ENCODE measurements at regions not wholly inside any gene's neighbourhood (a gene's known extent, or its start where the extent isn't known, plus 50 kb on each side); places are given as distances from the start of the nearest gene placed in this dataset.
A peak's percentile ranks its signal among the peaks of the same experiment; 100 is the strongest.
"Not testable (repeated sequence)": the region's sequence is repeated elsewhere in the genome, so short reads cannot be mapped to it uniquely, and the experiment has no call there.

DNA sequence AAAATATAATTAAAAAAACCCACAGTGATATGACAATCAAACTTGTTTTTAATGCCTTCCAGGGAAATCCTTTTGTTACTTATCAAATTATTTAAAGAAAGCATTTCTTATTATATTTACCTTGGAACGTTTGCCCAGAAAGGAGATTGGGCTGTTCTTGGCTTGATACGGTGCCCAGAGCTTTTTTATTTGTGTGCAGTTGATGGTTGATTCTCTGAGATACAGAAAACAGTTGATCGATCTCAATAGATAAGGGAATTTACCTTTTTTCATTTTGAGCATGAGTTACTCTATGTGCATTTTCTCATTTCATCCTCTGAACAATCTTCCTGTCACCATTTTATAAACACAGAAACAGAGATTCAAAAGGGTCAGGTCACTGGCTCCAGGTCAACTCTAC is 72.5 kb upstream of the NEDD9 start:
- no peaks in the 10 kb centered on the region for H3K4me1 ChIP-seq (ENCODE audit: control insufficient read depth, insufficient read depth, low read length)
- no peak overlapping the region for H3K4me3 ChIP-seq (ENCODE audit: low read depth, low read length)

DNA sequence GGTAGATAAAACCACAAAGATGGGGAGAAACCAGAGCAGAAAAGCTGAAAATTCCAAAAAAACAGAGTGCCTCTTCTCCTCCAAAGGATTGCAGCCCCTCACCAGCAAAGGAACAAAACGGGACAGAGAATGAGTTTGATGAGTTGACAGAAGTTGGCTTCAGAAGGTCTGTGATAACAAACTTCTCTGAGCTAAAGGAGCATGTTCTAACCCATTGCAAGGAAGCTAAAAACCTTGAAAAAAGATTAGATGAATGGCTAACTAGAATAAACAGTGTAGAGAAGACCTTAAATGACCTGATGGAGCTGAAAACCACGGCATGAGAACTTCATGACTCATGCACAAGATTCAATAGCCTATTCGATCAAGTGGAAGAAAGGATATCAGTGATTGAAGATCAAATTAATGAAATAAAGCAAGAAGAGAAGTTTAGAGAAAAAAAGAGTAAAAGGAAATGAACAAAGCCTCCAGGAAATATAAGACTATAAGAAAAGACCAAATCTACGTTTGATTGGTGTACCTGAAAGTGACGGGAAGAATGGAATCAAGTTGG is 67.5 kb upstream of the NEDD9 start:
- H3K27ac ChIP-seq (ENCODE audit: low read depth, low read length); H3K4me3 ChIP-seq (ENCODE audit: low read depth, low read length); H3K9ac ChIP-seq (ENCODE audit: low read length); H3K36me3 ChIP-seq (ENCODE audit: control insufficient read depth, insufficient read depth, low read length); H3K27me3 ChIP-seq (ENCODE audit: control insufficient read depth, insufficient read depth, low read length): not testable (repeated sequence)
- peaks cover 14% of the 10 kb centered on the region for H3K9me3 ChIP-seq (ENCODE audit: control insufficient read depth, insufficient read depth, low read depth, low read length)
- peaks cover 10% of the 10 kb centered on the region for H3K4me1 ChIP-seq (ENCODE audit: control insufficient read depth, insufficient read depth, low read length)

More for the DNA sequence above, 72.5 kb upstream of the NEDD9 start:
- H3K36me3 ChIP-seq (ENCODE audit: control insufficient read depth, insufficient read depth, low read length), result no peaks in the 10 kb centered on the region
- no peaks in the 10 kb centered on the region for H3K27me3 ChIP-seq (ENCODE audit: control insufficient read depth, insufficient read depth, low read length)
- no peak overlapping the region for H3K27ac ChIP-seq (ENCODE audit: low read depth, low read length)
- no peaks in the 10 kb centered on the region for H3K9me3 ChIP-seq (ENCODE audit: control insufficient read depth, insufficient read depth, low read depth, low read length)
- no peak overlapping the region for H3K9ac ChIP-seq (ENCODE audit: low read length)

GRCh38 chr6:11299421-11299784 is 66.9 kb upstream of the NEDD9 start:
- Histone ChIP-seq H3K9ac (ENCODE audit: low read length) (peak overlapping the region; percentile 42), H3K27ac (ENCODE audit: low read depth, low read length) (peak overlapping the region; percentile 42; the same call in 1 of the 2 replicates), H3K9me3 (ENCODE audit: control insufficient read depth, insufficient read depth, low read depth, low read length) (peaks cover 14% of the 10 kb centered on the region), H3K4me1 (ENCODE audit: control insufficient read depth, insufficient read depth, low read length) (peaks cover 10% of the 10 kb centered on the region), H3K4me3 (ENCODE audit: low read depth, low read length) (peak overlapping the region; percentile 2; the same call in 1 of the 2 replicates)
- H3K36me3 ChIP-seq (ENCODE audit: control insufficient read depth, insufficient read depth, low read length); H3K27me3 ChIP-seq (ENCODE audit: control insufficient read depth, insufficient read depth, low read length): not testable (repeated sequence)

GRCh38 chr6:11298651-11299420 is 66.4 kb upstream of the NEDD9 start:
- peak overlapping the region; percentile 50 for H3K9ac ChIP-seq (ENCODE audit: low read length)
- H3K9me3 ChIP-seq (ENCODE audit: control insufficient read depth, insufficient read depth, low read depth, low read length), result peaks cover 14% of the 10 kb centered on the region
- H3K4me1 ChIP-seq (ENCODE audit: control insufficient read depth, insufficient read depth, low read length), result peaks cover 10% of the 10 kb centered on the region
- no peaks in the 10 kb centered on the region for H3K27me3 ChIP-seq (ENCODE audit: control insufficient read depth, insufficient read depth, low read length)
- H3K27ac ChIP-seq (ENCODE audit: low read depth, low read length), result peak overlapping the region; percentile 42; the same call in 1 of the 2 replicates
- H3K4me3 ChIP-seq (ENCODE audit: low read depth, low read length), result peak overlapping the region; percentile 2; the same call in 1 of the 2 replicates
- no peaks in the 10 kb centered on the region for H3K36me3 ChIP-seq (ENCODE audit: control insufficient read depth, insufficient read depth, low read length)

DNA sequence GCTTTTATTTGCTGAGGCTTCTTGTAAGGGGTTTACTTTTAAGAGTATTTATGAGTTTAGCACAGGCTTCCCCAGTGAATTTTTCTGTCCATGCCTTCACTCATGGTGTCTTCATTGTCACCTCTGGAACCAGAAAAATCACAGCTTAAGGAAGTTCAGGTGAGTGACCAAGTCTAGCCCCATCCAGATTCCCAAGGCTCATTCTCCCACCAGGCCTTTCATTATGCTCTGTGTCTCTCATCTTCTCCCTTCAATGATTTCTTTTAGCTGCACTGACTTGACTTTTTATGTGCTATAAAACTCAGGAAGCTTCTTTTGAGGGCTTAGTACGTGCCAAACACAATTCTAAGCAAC is 64.9 kb upstream of the NEDD9 start:
- H3K27me3 ChIP-seq (ENCODE audit: control insufficient read depth, insufficient read depth, low read length), result no peaks in the 10 kb centered on the region
- H3K4me3 ChIP-seq (ENCODE audit: low read depth, low read length), result no peak overlapping the region
- H3K9ac ChIP-seq (ENCODE audit: low read length), result no peak overlapping the region
- H3K9me3 ChIP-seq (ENCODE audit: control insufficient read depth, insufficient read depth, low read depth, low read length), result peaks cover 14% of the 10 kb centered on the region
- H3K4me1 ChIP-seq (ENCODE audit: control insufficient read depth, insufficient read depth, low read length), result peaks cover 10% of the 10 kb centered on the region
- no peaks in the 10 kb centered on the region for H3K36me3 ChIP-seq (ENCODE audit: control insufficient read depth, insufficient read depth, low read length)
- no peak overlapping the region for H3K27ac ChIP-seq (ENCODE audit: low read depth, low read length)

DNA sequence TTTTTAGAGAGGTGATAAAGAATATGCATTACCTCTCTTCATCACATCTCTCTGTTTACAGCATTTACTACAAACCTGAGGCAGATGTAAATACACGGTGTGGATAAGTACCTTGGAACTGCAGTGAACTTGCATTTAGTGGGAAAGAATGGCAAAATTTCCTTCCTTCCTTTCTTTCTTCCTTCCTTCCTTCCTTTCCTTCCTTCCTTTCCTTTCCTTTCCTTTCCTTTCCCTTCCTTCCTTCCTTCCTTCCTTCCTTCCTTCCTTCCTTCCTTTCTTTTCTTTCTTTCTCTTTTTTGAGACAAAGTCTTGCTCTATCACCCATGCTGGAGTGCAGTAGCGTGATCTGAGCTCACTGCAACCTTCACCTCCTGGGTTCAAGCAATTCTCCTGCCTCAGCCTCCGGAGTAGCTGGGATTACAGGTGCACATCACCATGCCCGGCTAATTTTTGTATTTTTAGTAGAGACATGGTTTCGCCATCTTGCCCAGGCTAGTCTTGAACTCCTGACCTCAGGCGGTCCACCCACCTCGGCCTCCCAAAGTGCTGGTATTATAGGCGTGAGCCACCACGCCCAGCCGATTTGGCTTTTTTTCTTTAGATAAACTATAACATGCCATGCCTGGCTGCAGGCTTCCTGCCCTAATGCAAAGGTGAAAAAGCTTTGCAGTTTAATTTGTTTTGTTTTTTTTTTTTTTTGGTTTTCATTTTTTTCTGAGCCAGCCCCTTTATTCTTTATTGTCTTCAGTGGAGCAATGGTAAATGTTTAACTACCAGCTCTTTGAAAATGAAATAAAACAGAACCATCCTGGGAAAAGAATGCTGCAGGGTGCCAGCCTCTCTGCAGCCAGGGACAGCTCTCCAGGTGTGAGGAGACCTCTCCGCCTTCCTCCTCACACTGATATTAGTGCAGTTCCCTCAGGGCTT is 64.2 kb upstream of the NEDD9 start:
- Histone ChIP-seq H3K27ac (ENCODE audit: low read depth, low read length) (no peak overlapping the region), H3K36me3 (ENCODE audit: control insufficient read depth, insufficient read depth, low read length) (no peaks in the 10 kb centered on the region), H3K9ac (ENCODE audit: low read length) (no peak overlapping the region), H3K27me3 (ENCODE audit: control insufficient read depth, insufficient read depth, low read length) (no peaks in the 10 kb centered on the region), H3K4me1 (ENCODE audit: control insufficient read depth, insufficient read depth, low read length) (peaks cover 10% of the 10 kb centered on the region), H3K4me3 (ENCODE audit: low read depth, low read length) (no peak overlapping the region), H3K9me3 (ENCODE audit: control insufficient read depth, insufficient read depth, low read depth, low read length) (peaks cover 14% of the 10 kb centered on the region)

- peaks cover 10% of the 10 kb centered on the region for H3K4me1 ChIP-seq (ENCODE audit: control insufficient read depth, insufficient read depth, low read length)
- no peaks in the 10 kb centered on the region for H3K36me3 ChIP-seq (ENCODE audit: control insufficient read depth, insufficient read depth, low read length)
- peaks cover 14% of the 10 kb centered on the region for H3K9me3 ChIP-seq (ENCODE audit: control insufficient read depth, insufficient read depth, low read depth, low read length)
Measured at GRCh38 chr6:11295969-11296368, 63.5 kb upstream of the NEDD9 start.

DNA sequence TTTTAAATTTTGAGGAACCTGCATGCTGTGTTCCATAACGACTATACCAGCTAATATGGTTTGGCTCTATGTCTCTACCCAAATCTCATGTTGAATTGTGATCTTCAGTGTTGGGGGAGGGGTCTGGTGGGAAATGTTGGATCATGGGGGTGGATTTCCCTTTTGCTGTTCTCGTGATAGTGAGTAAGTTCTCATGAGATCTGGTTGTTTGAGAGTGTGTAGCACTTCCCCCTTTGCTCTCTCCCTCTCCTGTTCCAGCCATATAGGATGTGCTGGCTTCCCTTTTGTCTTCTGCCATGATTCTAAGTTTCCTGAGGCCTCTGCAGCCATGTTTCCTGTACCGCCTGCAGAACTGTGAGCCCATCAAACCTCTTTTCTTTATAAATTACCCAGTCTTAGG is 61.8 kb upstream of the NEDD9 start:
- H3K27ac ChIP-seq (ENCODE audit: low read depth, low read length), result no peak overlapping the region
- H3K9me3 ChIP-seq (ENCODE audit: control insufficient read depth, insufficient read depth, low read depth, low read length), result peaks cover 14% of the 10 kb centered on the region
- H3K4me3 ChIP-seq (ENCODE audit: low read depth, low read length), result no peak overlapping the region
- no peak overlapping the region for H3K9ac ChIP-seq (ENCODE audit: low read length)
- no peaks in the 10 kb centered on the region for H3K27me3 ChIP-seq (ENCODE audit: control insufficient read depth, insufficient read depth, low read length)
- no peaks in the 10 kb centered on the region for H3K36me3 ChIP-seq (ENCODE audit: control insufficient read depth, insufficient read depth, low read length)
- peaks cover 7% of the 10 kb centered on the region for H3K4me1 ChIP-seq (ENCODE audit: control insufficient read depth, insufficient read depth, low read length)

More at GRCh38 chr6:11295969-11296368, 63.5 kb upstream of the NEDD9 start:
- Histone ChIP-seq H3K4me3 (ENCODE audit: low read depth, low read length) (no peak overlapping the region), H3K27me3 (ENCODE audit: control insufficient read depth, insufficient read depth, low read length) (no peaks in the 10 kb centered on the region), H3K27ac (ENCODE audit: low read depth, low read length) (no peak overlapping the region), H3K9ac (ENCODE audit: low read length) (no peak overlapping the region)

GRCh38 chr6:11292594-11293236 is 60.2 kb upstream of the NEDD9 start:
- no peaks in the 10 kb centered on the region for H3K36me3 ChIP-seq (ENCODE audit: control insufficient read depth, insufficient read depth, low read length)
- H3K9me3 ChIP-seq (ENCODE audit: control insufficient read depth, insufficient read depth, low read depth, low read length), result peaks cover 14% of the 10 kb centered on the region
- H3K27ac ChIP-seq (ENCODE audit: low read depth, low read length), result no peak overlapping the region
- H3K4me3 ChIP-seq (ENCODE audit: low read depth, low read length), result no peak overlapping the region
- H3K4me1 ChIP-seq (ENCODE audit: control insufficient read depth, insufficient read depth, low read length), result no peaks in the 10 kb centered on the region
- H3K9ac ChIP-seq (ENCODE audit: low read length), result no peak overlapping the region
- no peaks in the 10 kb centered on the region for H3K27me3 ChIP-seq (ENCODE audit: control insufficient read depth, insufficient read depth, low read length)

DNA sequence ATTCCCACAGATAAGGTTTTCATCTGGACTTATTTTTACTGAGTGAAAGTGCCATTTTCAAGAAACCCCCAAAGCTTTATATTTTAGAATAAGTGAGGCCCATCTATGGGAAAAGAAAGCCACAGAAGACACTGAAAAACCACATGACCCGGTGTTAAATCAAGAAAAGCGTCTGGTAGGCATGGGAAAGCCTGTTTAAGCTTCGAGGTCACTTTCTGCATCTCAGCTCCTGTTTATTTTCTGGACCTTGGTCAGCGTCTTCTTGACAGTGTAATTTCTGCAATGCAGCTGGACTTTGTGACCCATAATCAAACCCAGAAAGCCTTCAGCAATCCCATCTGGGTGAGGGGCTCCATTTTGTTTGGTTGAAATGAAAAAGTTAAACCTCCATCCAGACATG is 59.6 kb upstream of the NEDD9 start:
- Histone ChIP-seq H3K27me3 (ENCODE audit: control insufficient read depth, insufficient read depth, low read length) (no peaks in the 10 kb centered on the region), H3K36me3 (ENCODE audit: control insufficient read depth, insufficient read depth, low read length) (no peaks in the 10 kb centered on the region), H3K4me3 (ENCODE audit: low read depth, low read length) (no peak overlapping the region), H3K27ac (ENCODE audit: low read depth, low read length) (no peak overlapping the region), H3K4me1 (ENCODE audit: control insufficient read depth, insufficient read depth, low read length) (no peaks in the 10 kb centered on the region), H3K9ac (ENCODE audit: low read length) (no peak overlapping the region), H3K9me3 (ENCODE audit: control insufficient read depth, insufficient read depth, low read depth, low read length) (peaks cover 14% of the 10 kb centered on the region)
